ENCODE measurements at regions not wholly inside any gene's neighbourhood (a gene's known extent, or its start where the extent isn't known, plus 50 kb on each side); places are given as distances from the start of the nearest gene placed in this dataset.

GRCh38 chr2:217749008-217749407 lies 253.8 kb downstream of the TNS1 start:
- DNase-seq: no peak

DNA sequence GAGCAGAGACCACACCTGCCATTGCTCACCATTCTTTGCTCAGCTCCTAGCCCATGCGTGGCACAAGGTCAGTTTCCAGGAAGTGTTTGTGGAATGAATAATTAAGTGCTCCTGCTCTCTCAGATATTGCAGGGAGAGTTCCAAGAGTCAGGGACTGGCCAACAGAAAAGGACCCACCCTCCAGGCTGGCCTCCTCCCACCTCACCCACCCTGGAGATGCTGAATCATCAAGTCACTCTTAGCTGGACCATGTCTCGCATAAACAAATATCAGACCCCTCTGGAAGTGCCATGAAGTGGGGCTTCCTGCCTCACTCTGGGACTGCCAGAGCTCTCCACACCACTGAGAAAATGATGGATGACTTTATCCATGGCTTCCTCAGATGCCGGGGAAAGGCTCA lies 256.0 kb downstream of the TNS1 start:
- no peak for DNase-seq

- DNase-seq: no peak
Observed at GRCh38 chr2:217743966-217744761, 258.6 kb downstream of the TNS1 start.

DNA sequence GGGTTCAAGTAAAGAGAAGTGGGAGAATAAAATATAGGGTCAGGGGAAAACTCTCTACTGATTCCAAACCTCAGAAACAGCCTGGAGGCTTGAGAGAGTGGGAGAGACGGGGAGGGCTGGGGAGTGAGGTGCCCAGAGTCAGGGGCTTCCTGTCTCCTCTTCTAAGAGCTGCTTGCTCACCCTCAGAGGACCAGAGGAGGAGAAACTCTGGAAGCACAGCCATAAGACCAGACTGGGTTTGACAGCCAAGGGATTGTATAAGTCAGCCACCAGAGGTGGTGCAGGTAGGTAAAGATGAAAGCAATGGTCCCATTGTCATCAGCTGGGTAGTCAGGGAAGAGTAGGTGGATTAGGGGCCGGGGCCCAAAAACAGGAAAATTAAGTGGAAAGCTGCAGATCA lies 259.4 kb downstream of the TNS1 start:
- DNase-seq: no peak

- DNase-seq: no peak
Observed at GRCh38 chr2:217742841-217743240, 260.0 kb downstream of the TNS1 start.

DNA sequence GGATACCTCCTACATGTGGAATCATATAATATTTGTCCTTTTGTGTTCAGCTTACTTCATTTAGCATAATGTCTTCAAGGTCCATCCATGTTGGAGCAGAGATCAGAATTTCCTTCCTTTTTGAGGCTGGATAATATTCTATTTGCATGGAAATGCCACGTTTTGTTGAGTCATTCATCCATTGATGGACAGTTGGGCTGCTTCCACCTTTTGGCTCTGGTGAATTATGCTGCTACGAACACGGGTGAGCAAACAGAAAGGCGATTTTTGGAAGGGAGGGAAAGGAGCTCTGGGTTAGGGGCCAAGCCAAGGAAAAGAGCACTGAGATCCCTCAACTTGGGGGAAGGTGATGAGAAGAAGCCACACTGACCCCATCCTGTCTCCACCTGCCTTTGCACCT lies 260.5 kb downstream of the TNS1 start:
- no peak for DNase-seq

GRCh38 chr2:217741381-217741955 lies 261.3 kb downstream of the TNS1 start:
- DNase-seq: no peak

- no peak for DNase-seq
Observed at GRCh38 chr2:217740756-217741155, 262.0 kb downstream of the TNS1 start.

DNA sequence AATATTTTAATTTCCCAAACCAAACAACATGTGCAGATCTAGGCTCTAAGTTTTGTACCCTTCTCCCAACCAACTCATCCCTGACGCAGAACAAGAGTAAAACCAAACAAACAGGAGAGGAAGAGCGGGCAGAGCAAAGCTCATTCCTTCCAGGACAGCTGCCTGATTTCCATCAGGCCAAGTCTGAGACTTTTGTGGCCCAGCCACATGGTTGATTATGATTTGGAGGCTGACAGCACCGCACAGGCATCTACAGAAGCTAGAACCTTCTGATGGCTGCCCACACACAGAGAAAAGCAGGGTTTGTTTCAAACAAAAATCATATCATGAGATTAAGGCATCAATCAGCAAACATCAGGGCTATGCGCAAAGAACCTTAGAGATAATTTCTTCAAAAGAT lies 262.6 kb downstream of the TNS1 start:
- no peak for DNase-seq

GRCh38 chr2:217739741-217740140 lies 263.1 kb downstream of the TNS1 start:
- no peak for DNase-seq

GRCh38 chr2:217738061-217738460 lies 264.7 kb downstream of the TNS1 start:
- no peak for DNase-seq

GRCh38 chr2:217736776-217737550 lies 265.8 kb downstream of the TNS1 start:
- no peak for DNase-seq

DNA sequence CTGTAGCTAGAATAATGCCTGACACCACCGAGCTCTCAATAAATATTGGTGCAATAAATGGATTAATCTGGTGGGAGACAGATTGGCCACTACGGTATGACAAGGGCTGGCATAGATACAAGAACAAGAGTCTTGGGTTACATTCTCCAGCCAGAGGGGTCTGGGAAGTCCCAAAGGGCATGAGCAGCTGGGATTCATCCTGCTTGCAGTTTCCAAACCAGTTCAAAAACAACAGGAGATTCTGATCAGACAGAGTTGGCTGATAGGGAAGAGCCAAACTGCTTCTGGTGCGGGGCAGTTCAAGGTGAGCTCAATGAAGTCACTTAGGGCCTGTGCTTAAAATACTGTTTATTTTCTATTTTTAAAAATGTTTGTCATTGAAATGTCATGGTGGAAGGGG lies 266.9 kb downstream of the TNS1 start:
- DNase-seq: no peak

- DNase-seq: no peak
Observed at GRCh38 chr2:217735034-217735433, 267.8 kb downstream of the TNS1 start.

DNA sequence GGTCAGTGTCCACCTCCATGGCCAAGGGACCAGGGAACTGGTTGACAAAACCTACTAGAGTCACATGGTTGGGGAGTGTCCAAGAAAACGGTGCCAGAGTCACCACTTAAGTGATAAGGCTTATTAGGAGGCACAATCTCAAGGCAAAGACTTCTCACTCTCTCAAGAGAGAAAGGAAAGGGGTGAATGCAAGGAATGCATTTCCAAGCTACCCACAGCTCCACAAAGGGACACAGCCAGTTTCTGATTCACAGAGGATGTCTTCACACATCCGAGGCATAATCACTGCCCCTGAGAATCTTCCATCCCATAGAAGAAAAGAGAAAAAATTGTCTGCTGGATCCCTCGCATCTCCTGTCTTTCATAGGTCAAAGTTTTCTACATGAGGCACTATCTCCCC lies 269.3 kb downstream of the TNS1 start:
- no peak for DNase-seq

DNA sequence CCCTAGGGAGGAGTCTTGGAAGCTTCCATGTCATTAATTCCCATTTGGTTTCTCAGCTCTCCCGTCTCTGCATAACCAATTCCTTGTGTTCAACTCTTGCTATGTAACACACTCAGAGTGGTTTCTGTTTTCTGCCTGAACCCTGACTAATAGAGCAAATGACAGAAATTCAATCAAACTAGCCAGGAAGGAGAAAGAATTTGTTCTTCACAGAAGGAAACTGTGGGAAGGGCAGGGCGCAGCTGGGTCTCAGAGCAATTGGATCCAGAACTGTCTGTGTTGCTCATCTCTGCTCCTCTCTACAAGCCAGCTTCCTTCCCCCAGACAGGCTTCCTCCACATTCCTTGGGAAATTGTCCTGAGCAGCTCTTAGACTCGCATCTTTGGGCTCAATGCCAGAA lies 269.8 kb downstream of the TNS1 start:
- DNase-seq: no peak

DNA sequence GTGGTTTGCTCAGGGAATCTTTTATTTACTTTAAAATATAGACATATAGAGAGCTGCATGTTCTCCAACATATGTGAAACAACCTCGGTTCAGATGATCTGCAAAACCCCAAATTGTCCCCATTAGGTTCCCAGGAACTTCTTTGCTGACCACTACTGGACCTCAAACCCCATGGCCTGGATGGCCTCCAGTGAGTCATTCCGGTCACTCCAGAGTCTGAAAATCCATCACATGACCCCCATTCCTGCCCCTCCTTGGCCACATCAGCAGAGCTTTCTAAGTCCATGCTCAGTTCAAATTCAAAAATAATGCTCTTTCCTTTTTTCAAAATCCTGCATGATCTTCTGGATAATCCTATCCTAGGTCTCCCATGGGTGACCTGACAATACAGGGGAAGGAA lies 271.0 kb downstream of the TNS1 start:
- DNase-seq: no peak

- no peak for DNase-seq
Observed at GRCh38 chr2:217729421-217730053, 273.3 kb downstream of the TNS1 start.

GRCh38 chr2:217727801-217728200 lies 275.0 kb downstream of the TNS1 start:
- no peak for DNase-seq

DNA sequence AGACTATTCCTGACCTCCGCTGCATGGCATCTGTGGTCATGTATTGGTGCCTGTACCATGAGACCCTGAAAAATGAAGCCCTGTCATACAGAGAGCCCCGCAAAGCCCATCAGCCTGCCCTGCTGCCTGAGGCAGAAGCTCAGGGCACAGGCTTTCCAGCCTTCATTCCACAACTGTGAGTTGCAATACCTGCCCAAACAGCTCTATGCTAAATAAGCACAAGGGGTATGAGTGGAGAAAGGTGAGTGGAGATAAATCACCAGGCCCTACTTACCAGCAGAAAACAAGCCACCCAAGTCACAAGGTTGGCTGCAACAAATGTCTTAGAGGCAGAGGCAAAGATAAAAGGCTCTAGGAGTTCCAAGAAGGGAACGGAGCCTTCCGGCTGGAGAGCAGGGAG lies 277.4 kb downstream of the TNS1 start:
- no peak for DNase-seq

GRCh38 chr2:217724471-217724870 lies 278.3 kb downstream of the TNS1 start:
- peak; percentile 4 for DNase-seq

DNA sequence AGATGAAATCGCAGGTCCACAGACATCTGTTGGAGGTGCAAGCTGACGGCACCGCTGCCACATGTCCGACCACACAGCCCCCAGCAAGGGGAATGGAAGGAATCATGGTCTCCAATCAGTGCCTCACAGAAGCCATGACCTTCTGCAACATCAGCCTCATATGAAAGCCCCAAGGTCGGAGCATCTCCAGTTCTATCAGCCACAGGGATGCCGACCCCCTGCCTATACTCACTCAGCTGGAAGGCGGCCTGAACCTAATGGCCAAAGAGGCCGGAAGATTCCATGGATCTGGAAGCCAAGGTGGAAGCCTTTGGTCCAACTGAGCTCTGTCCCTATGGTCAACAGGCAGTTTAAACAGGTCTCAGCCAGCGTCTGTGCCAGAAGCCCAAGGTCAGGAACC lies 278.8 kb downstream of the TNS1 start:
- no peak for DNase-seq

GRCh38 chr2:217722883-217723472 lies 279.8 kb downstream of the TNS1 start:
- DNase-seq: no peak
